Mesenchymal stem cell (in vitro differentiated cells and primary cell): ENCODE measurements at regions not wholly inside any gene's neighbourhood (a gene's known extent, or its start where the extent isn't known, plus 50 kb on each side); places are given as distances from the start of the nearest gene placed in this dataset.

Experiments used
- DNase-seq: peaks from one replicate; pipeline ENCODE4 v3.0.0-alpha.2; 2013
- H2AFZ ChIP-seq: one replicate; pipeline ENCODE4 v1.6.1; 2013; ENCODE audit warnings: low read depth, mild to moderate bottlenecking, control low read depth, inconsistent platforms, low read length, moderate library complexity
- H2AK5ac ChIP-seq: 2 replicates; pipeline ENCODE4 v1.6.1; 2013; ENCODE audit warnings: low read length, moderate library complexity, mild to moderate bottlenecking, inconsistent platforms; ENCODE audit not compliant: severe bottlenecking
- H2BK120ac ChIP-seq: one replicate; pipeline ENCODE4 v1.6.1; 2013; ENCODE audit warnings: low read depth, mild to moderate bottlenecking, inconsistent platforms, low read length, moderate library complexity
- H2BK12ac ChIP-seq, 2 experiments: one replicate each; pipeline ENCODE4 v1.6.1; 2013; ENCODE audit warnings: inconsistent platforms in 2 of 2, low read length in 2 of 2, mild to moderate bottlenecking in 2 of 2, moderate library complexity in 2 of 2, control low read depth in 1 of 2
- H2BK15ac ChIP-seq: one replicate; pipeline ENCODE4 v1.6.1; 2013; ENCODE audit warnings: mild to moderate bottlenecking, low read depth, inconsistent platforms; ENCODE audit not compliant: poor library complexity, severe bottlenecking
- H2BK5ac ChIP-seq: 2 replicates; pipeline ENCODE4 v1.6.1; 2013; ENCODE audit warnings: low read depth, mild to moderate bottlenecking, low read length, control low read depth, inconsistent platforms; ENCODE audit not compliant: poor library complexity, severe bottlenecking
- H3K14ac ChIP-seq, 2 experiments: one replicate each; pipeline ENCODE4 v1.6.1; 2013; ENCODE audit warnings: inconsistent platforms in 2 of 2, low read length in 2 of 2, control low read depth in 1 of 2, mild to moderate bottlenecking in 1 of 2, moderate library complexity in 1 of 2
- H3K18ac ChIP-seq, 2 experiments: one replicate each; pipeline ENCODE4 v1.6.1; 2013; ENCODE audit warnings: inconsistent platforms in 2 of 2, low read length in 2 of 2, control low read depth in 1 of 2, low read depth in 1 of 2, mild to moderate bottlenecking in 1 of 2
- H3K23ac ChIP-seq, 2 experiments: one replicate each; pipeline ENCODE4 v1.6.1; 2013; ENCODE audit warnings: inconsistent platforms in 2 of 2, low read length in 2 of 2, mild to moderate bottlenecking in 2 of 2, moderate library complexity in 2 of 2, control low read depth in 1 of 2
- H3K27ac ChIP-seq: 2 replicates; pipeline ENCODE4 v1.5.1; 2013; ENCODE audit warnings: mild to moderate bottlenecking, moderate library complexity, low read length, control low read depth, inconsistent platforms; ENCODE audit not compliant: poor library complexity, severe bottlenecking
- H3K27me3 ChIP-seq, 2 experiments: 2 replicates each; pipeline versions ENCODE4 v1.6.1 to v1.7.0; 2013; ENCODE audit warnings: low read length in 2 of 2, mild to moderate bottlenecking in 2 of 2, moderate library complexity in 2 of 2, control low read depth in 1 of 2, inconsistent platforms in 1 of 2; ENCODE audit not compliant: control insufficient read depth in 1 of 2, insufficient read depth in 1 of 2
- H3K36me3 ChIP-seq, 2 experiments: 2 replicates each; pipeline versions ENCODE4 v1.6.1 to v1.7.0; 2013; ENCODE audit warnings: low read length in 2 of 2, control low read depth in 1 of 2, inconsistent platforms in 1 of 2, low read depth in 1 of 2, mild to moderate bottlenecking in 1 of 2; ENCODE audit not compliant: insufficient read depth in 2 of 2, control insufficient read depth in 1 of 2
- H3K4ac ChIP-seq, 2 experiments: one replicate each; pipeline ENCODE4 v1.6.1; 2013; ENCODE audit warnings: inconsistent platforms in 2 of 2, low read length in 2 of 2, mild to moderate bottlenecking in 2 of 2, moderate library complexity in 2 of 2, control low read depth in 1 of 2, low read depth in 1 of 2
- H3K4me1 ChIP-seq: 2 replicates; pipeline ENCODE4 v1.6.1; 2013; ENCODE audit warnings: low read depth, low read length, control low read depth; ENCODE audit not compliant: control insufficient read depth, insufficient read depth
- H3K4me2 ChIP-seq: 2 replicates; pipeline ENCODE4 v1.6.1; 2013; ENCODE audit warnings: low read length, mild to moderate bottlenecking, inconsistent platforms; ENCODE audit not compliant: poor library complexity, severe bottlenecking
- H3K4me3 ChIP-seq, 2 experiments: 2 replicates each; pipeline versions ENCODE4 v1.5.1 to v1.7.0; 2013; ENCODE audit warnings: low read length in 2 of 2, mild to moderate bottlenecking in 2 of 2, control low read depth in 1 of 2, low read depth in 1 of 2; ENCODE audit not compliant: insufficient read depth in 1 of 2
- H3K79me1 ChIP-seq: replicated peaks from 2 replicates; pipeline ENCODE4 v1.6.1; 2013; ENCODE audit warnings: mild to moderate bottlenecking, control low read depth, low read length, inconsistent platforms; ENCODE audit not compliant: poor library complexity, severe bottlenecking
- H3K9ac ChIP-seq: 2 replicates; pipeline ENCODE4 v1.7.0; 2013; ENCODE audit warnings: mild to moderate bottlenecking, low read length, moderate library complexity
- H3K9me3 ChIP-seq: 2 replicates; pipeline ENCODE4 v1.7.0; 2013; ENCODE audit warnings: mild to moderate bottlenecking, low read length; ENCODE audit not compliant: control insufficient read depth
- H4K8ac ChIP-seq: one replicate; pipeline ENCODE4 v1.6.1; 2013; ENCODE audit warnings: inconsistent platforms, mild to moderate bottlenecking, low read length, moderate library complexity
- H4K91ac ChIP-seq: one replicate; pipeline ENCODE4 v1.6.1; 2013; ENCODE audit warnings: mild to moderate bottlenecking, low read length, inconsistent platforms
- WGBS: methylation state at CpG from one replicate; pipeline ENCODE4 v1.1.7; 2013; ENCODE audit warnings: mixed read lengths; 5-methylcytosine and 5-hydroxymethylcytosine counted together

GRCh38 chr14:65320661-65321308 lies 91.7 kb upstream of the FUT8 start:
- Histone ChIP-seq H2BK12ac (no peak overlapping the region), H3K18ac (no peak overlapping the region), H2AK5ac (no peak overlapping the region), H3K9me3 (peaks cover 5% of the 10 kb centered on the region), H2BK5ac (no peak overlapping the region), H3K4me2 (no peak overlapping the region), H3K4me3 (no peak overlapping the region), H4K91ac (no peak overlapping the region), H3K4me1 (peaks cover 1% of the 10 kb centered on the region), H4K8ac (no peak overlapping the region), H3K23ac (no peak overlapping the region), H3K79me1 (no peaks in the 10 kb centered on the region), H3K36me3 (no peaks in the 10 kb centered on the region), H2BK15ac (no peak overlapping the region), H3K9ac (no peak overlapping the region), H3K14ac (peak overlapping the region in 1 of 2 experiments; percentile 71), H2AFZ (no peak overlapping the region), H3K4ac (peak overlapping the region in 1 of 2 experiments; percentile 53), H3K27me3 (no peaks in the 10 kb centered on the region), H3K27ac (no peak overlapping the region), H2BK120ac (no peak overlapping the region)
- no peak for DNase-seq
- 87% methylated on average over 2 of the region's 2 CpGs for WGBS

GRCh38 chr14:65321370-65321875 lies 91.1 kb upstream of the FUT8 start:
- Histone ChIP-seq H2BK120ac (no peak overlapping the region), H3K4me1 (peaks cover 1% of the 10 kb centered on the region), H4K91ac (no peak overlapping the region), H3K4me3 (no peak overlapping the region), H3K27me3 (no peaks in the 10 kb centered on the region), H2BK5ac (no peak overlapping the region), H3K36me3 (no peaks in the 10 kb centered on the region), H2AK5ac (no peak overlapping the region), H2AFZ (no peak overlapping the region), H4K8ac (no peak overlapping the region), H3K27ac (no peak overlapping the region), H3K9me3 (no peaks in the 10 kb centered on the region), H3K18ac (no peak overlapping the region), H2BK15ac (no peak overlapping the region), H2BK12ac (no peak overlapping the region), H3K23ac (no peak overlapping the region), H3K4me2 (no peak overlapping the region), H3K14ac (peak overlapping the region in 1 of 2 experiments; percentile 88), H3K9ac (no peak overlapping the region), H3K79me1 (no peaks in the 10 kb centered on the region), H3K4ac (peak overlapping the region in 1 of 2 experiments; percentile 53)
- no peak for DNase-seq
- WGBS = 79% methylated on average over 3 of the region's 3 CpGs

- H3K4ac ChIP-seq = peak overlapping the region in 1 of 2 experiments; percentile 10
- H3K27ac ChIP-seq = no peak overlapping the region
- no peak overlapping the region for H2BK15ac ChIP-seq
- 96% methylated on average over 2 of the region's 2 CpGs for WGBS
- no peak overlapping the region for H2BK120ac ChIP-seq
- H3K27me3 ChIP-seq = no peaks in the 10 kb centered on the region
- peak overlapping the region; percentile 67 for H4K8ac ChIP-seq
- no peaks in the 10 kb centered on the region for H3K79me1 ChIP-seq
- H2AFZ ChIP-seq = peak overlapping the region; percentile 31
- H3K9me3 ChIP-seq = no peaks in the 10 kb centered on the region
- no peak overlapping the region for H4K91ac ChIP-seq
- H3K14ac ChIP-seq = no peak overlapping the region
- no peaks in the 10 kb centered on the region for H3K4me1 ChIP-seq
- no peak overlapping the region for H3K9ac ChIP-seq
- no peak overlapping the region for H3K4me3 ChIP-seq
- peak overlapping the region; percentile 6 to 89 for H2BK12ac ChIP-seq
- no peak overlapping the region for H3K23ac ChIP-seq
- H3K4me2 ChIP-seq = no peak overlapping the region
- no peak overlapping the region for H2AK5ac ChIP-seq
- no peak overlapping the region for H3K18ac ChIP-seq
- H2BK5ac ChIP-seq = no peak overlapping the region
- no peaks in the 10 kb centered on the region for H3K36me3 ChIP-seq
- no peak for DNase-seq
These were observed 83.0 kb upstream of the FUT8 start for GRCh38 chr14:65329481-65329880.

GRCh38 chr14:65329911-65330310 lies 82.6 kb upstream of the FUT8 start:
- H4K8ac ChIP-seq = peak overlapping the region; percentile 67
- no peaks in the 10 kb centered on the region for H3K79me1 ChIP-seq
- H2BK5ac ChIP-seq = no peak overlapping the region
- no peak overlapping the region for H2BK15ac ChIP-seq
- H3K4ac ChIP-seq = peak overlapping the region in 1 of 2 experiments; percentile 10
- no peaks in the 10 kb centered on the region for H3K27me3 ChIP-seq
- H3K36me3 ChIP-seq = no peaks in the 10 kb centered on the region
- no peaks in the 10 kb centered on the region for H3K4me1 ChIP-seq
- H2AFZ ChIP-seq = peak overlapping the region; percentile 31
- no peak overlapping the region for H4K91ac ChIP-seq
- H3K4me2 ChIP-seq = no peak overlapping the region
- H3K9me3 ChIP-seq = no peaks in the 10 kb centered on the region
- 96% methylated on average over 2 of the region's 2 CpGs for WGBS
- peak overlapping the region; percentile 11 to 46 for H3K18ac ChIP-seq
- no peak overlapping the region for H3K4me3 ChIP-seq
- no peak overlapping the region for H3K23ac ChIP-seq
- H2AK5ac ChIP-seq = no peak overlapping the region
- H3K27ac ChIP-seq = no peak overlapping the region
- peak overlapping the region; percentile 6 to 89 for H2BK12ac ChIP-seq
- H3K14ac ChIP-seq = no peak overlapping the region
- no peak overlapping the region for H3K9ac ChIP-seq
- H2BK120ac ChIP-seq = no peak overlapping the region
- no peak for DNase-seq
